ENCODE measurements at regions not wholly inside any gene's neighbourhood (a gene's known extent, or its start where the extent isn't known, plus 50 kb on each side); places are given as distances from the start of the nearest gene placed in this dataset.

DNA sequence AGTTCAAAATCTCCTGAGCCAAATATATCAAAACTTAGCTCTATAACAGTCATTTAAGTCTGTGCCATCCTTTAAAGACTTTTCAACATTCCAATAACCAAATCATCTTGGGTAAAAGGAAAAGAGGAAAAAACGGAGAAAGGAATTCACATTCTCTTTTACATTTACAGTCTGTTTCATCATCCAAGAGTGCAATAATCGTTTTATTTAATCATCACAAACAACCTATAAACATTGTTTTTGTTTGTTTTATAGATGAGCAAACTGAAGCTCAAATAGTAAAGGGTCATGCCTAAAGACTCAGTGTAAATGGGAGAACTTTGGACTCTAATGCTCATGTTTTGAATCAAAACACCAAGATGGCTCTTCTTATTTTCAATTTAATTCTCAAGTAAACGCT lies 252.3 kb downstream of the TOX3 start:
- TF ChIP-seq, protein P1, sequence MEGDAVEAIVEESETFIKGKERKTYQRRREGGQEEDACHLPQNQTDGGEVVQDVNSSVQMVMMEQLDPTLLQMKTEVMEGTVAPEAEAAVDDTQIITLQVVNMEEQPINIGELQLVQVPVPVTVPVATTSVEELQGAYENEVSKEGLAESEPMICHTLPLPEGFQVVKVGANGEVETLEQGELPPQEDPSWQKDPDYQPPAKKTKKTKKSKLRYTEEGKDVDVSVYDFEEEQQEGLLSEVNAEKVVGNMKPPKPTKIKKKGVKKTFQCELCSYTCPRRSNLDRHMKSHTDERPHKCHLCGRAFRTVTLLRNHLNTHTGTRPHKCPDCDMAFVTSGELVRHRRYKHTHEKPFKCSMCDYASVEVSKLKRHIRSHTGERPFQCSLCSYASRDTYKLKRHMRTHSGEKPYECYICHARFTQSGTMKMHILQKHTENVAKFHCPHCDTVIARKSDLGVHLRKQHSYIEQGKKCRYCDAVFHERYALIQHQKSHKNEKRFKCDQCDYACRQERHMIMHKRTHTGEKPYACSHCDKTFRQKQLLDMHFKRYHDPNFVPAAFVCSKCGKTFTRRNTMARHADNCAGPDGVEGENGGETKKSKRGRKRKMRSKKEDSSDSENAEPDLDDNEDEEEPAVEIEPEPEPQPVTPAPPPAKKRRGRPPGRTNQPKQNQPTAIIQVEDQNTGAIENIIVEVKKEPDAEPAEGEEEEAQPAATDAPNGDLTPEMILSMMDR (IDR thresholded peaks at IDR 0.05; ENCODE audit: low read depth, low read length): no peak
- H3K4me3 ChIP-seq (replicated peaks in 1 of 2; ENCODE audit: low read depth in 2 of 2, low read length in 2 of 2): no peak overlapping the region
- DNase-seq (ENCODE audit: low read depth in 2 of 2): no peak

DNA sequence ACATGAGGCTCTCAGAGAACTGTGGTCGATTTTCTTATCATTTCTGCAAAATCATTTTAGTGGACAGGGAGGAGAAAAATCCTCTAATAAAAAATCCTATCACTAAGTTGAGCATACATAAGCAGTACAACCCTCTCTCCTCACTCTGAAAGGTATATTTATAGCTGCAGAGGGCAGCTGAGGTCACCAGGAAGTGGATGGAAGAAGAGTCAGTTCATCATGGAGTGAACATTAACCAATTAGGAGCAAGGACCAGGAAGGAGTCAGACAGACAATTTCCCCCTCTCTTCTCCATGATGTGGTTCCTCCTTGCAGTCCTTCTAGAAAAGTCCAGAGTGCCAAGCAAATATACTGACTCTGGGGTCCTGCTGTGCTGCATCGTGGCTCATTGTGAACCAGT lies 253.7 kb downstream of the TOX3 start:
- TF ChIP-seq, protein P1 (IDR thresholded peaks at IDR 0.05; ENCODE audit: low read depth, low read length): no peak
- DNase-seq (ENCODE audit: low read depth in 2 of 2): no peak
- H3K4me3 ChIP-seq (replicated peaks in 1 of 2; ENCODE audit: low read depth in 2 of 2, low read length in 2 of 2): no peak overlapping the region

DNA sequence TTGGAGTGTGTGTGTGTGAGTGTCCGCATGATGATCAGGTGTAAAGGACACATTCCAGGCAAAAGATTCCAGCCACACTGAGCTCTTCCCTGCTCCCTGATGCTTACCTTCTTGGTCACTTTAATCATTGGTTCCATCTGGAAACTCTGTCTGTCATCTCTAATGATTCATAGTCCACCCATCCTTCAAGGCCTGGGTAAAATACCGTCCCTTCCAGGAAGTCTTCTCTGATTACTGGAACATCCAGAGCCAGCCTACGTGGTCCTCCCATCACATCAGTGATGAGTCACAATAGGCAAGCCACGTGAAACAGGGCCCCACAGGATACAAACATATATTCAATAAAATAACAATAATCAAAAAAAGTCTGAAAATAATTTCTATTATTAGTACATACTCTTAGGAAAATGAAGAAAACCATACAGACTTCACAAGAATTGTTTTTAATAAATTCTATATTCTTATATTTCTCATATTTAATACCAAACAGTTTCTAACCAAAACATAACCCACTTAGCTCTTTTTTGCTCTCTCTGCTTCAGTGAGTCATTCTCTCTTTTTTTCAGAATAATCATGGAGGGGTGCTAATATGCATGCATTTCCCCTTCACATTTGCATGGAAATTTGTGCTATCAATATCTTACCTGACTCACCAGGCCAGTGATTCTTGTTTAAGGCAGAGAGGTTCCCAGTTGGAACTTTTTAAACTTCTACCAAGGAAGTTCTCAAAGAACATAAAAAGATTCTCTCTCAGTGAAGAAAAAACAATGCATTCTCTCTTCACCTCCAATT lies 263.2 kb downstream of the TOX3 start:
- DNase-seq (ENCODE audit: low read depth in 2 of 2): no peak
- TF ChIP-seq, protein P1 (IDR thresholded peaks at IDR 0.05; ENCODE audit: low read depth, low read length): no peak
- no peak overlapping the region for H3K4me3 ChIP-seq (replicated peaks in 1 of 2; ENCODE audit: low read depth in 2 of 2, low read length in 2 of 2)

DNA sequence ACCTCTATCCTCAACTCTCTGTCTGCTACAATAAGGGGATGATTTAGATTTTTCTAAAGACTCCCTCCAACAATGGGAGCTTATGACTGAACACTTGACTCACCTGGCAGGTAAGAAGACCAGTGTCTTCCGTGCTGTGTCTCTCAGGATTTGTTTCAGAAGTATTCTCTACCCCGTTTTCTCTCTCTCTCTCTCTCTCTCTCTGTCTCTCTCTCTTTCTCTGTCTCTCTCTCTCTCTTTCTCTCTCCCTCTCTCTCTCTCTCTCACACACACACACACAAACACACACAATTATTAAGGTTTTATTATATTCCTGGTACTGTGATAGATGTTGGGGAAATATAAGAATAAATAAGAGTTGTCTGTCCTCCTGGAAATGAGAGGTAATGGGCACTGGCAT lies 263.9 kb downstream of the TOX3 start:
- TF ChIP-seq, protein P1 (IDR thresholded peaks at IDR 0.05; ENCODE audit: low read depth, low read length): no peak
- DNase-seq (ENCODE audit: low read depth in 2 of 2): peak in 1 of 2 donors; percentile 47
- no peak overlapping the region for H3K4me3 ChIP-seq (replicated peaks in 1 of 2; ENCODE audit: low read depth in 2 of 2, low read length in 2 of 2)

DNA sequence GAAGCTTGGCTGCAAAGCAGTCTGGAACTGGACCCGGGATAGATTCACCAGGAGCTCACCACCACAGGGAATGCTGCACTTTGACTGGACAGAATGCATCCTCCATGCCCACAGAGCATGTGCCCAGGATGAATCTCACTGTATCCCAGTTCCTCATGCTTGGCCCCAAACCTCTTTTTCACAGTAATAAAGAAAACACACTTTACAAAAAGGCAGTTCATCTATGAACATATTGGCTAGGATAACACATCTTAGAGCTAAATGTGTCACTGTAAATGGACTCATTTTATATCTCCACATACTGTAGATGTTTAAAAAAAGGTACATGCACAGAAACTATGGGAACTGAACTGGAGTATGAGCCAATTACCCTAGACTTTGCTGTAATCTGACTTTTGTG lies 266.9 kb downstream of the TOX3 start:
- DNase-seq (ENCODE audit: low read depth in 2 of 2): no peak
- H3K4me3 ChIP-seq (replicated peaks in 1 of 2; ENCODE audit: low read depth in 2 of 2, low read length in 2 of 2): no peak overlapping the region

DNA sequence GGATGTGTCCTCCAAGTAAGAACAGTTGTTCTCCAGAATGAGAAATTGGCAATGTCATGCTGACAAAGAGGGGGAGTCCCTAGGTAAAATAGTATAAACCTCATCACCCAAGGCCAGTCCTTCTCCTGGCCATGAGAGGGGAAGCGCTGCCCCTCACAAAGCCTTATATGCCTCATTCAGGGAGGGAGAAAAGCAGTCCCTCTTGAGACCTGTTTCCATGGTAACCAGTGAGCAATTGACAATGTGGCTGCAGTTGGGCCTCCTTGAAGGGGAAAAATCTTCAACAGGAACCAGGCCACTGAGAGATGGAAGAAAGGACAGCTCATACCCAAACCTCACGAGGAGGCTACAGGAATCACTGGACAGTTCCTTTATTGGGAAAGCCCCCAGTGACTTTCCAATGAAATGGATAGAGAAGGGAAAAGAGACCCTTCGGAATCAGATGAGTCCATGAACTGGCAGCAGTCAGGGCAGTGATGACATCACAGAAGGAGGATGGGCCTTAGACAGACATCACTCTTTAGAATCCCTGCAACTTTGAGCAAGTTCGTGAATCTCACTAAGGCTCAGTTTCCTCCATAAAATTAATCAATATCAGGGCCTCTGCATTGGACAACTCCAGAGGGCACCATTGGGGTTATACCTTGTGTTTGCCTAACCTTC lies 275.7 kb downstream of the TOX3 start:
- TF ChIP-seq, protein P1 (IDR thresholded peaks at IDR 0.05; ENCODE audit: low read depth, low read length): no peak
- no peak overlapping the region for H3K4me3 ChIP-seq (replicated peaks in 1 of 2; ENCODE audit: low read depth in 2 of 2, low read length in 2 of 2)
- DNase-seq (ENCODE audit: low read depth in 2 of 2): no peak

More for the DNA sequence above, 266.9 kb downstream of the TOX3 start:
- TF ChIP-seq, protein P1 (IDR thresholded peaks at IDR 0.05; ENCODE audit: low read depth, low read length): no peak

Measured in cardiac fibroblast (primary cell).